Midbrain (tissue), 1 donor: ENCODE measurements at regions not wholly inside any gene's neighbourhood (a gene's known extent, or its start where the extent isn't known, plus 50 kb on each side); places are given as distances from the start of the nearest gene placed in this dataset.
"Not testable (repeated sequence)": the region's sequence is repeated elsewhere in the genome, so short reads cannot be mapped to it uniquely, and the experiment has no call there.

Source experiments
- DNase-seq: peaks from one replicate; lab custom pipeline; 2025; lab: John Stamatoyannopoulos, UW

GRCh38 chr16:60142619-60143347 lies 1408.7 kb upstream of the GOT2 start:
- no peak for DNase-seq

- DNase-seq: no peak
Observed at GRCh38 chr16:60137891-60138290, 1403.8 kb upstream of the GOT2 start.

- no peak for DNase-seq
Observed at GRCh38 chr16:60127196-60127595, 1393.1 kb upstream of the GOT2 start.

- not testable (repeated sequence) for DNase-seq
Observed at GRCh38 chr16:60126115-60126514, 1392.0 kb upstream of the GOT2 start.

- DNase-seq: no peak
Observed at GRCh38 chr16:60123392-60124023, 1389.4 kb upstream of the GOT2 start.

- DNase-seq: no peak
Observed at GRCh38 chr16:60120586-60120985, 1386.5 kb upstream of the GOT2 start.

GRCh38 chr16:60110531-60110930 lies 1376.4 kb upstream of the GOT2 start:
- DNase-seq: no peak

GRCh38 chr16:60107871-60108270 lies 1373.8 kb upstream of the GOT2 start:
- no peak for DNase-seq

GRCh38 chr16:60107437-60107836 lies 1373.3 kb upstream of the GOT2 start:
- no peak for DNase-seq

GRCh38 chr16:60100371-60100770 lies 1366.3 kb upstream of the GOT2 start:
- no peak for DNase-seq

GRCh38 chr16:60091529-60091928 lies 1357.4 kb upstream of the GOT2 start:
- DNase-seq: no peak

- DNase-seq: no peak
Observed at GRCh38 chr16:60091071-60091470, 1357.0 kb upstream of the GOT2 start.

- no peak for DNase-seq
Observed at GRCh38 chr16:60087530-60087929, 1353.4 kb upstream of the GOT2 start.

- not testable (repeated sequence) for DNase-seq
Observed at GRCh38 chr16:60078819-60079218, 1344.7 kb upstream of the GOT2 start.

- no peak for DNase-seq
Observed at GRCh38 chr16:60077861-60078260, 1343.7 kb upstream of the GOT2 start.

GRCh38 chr16:60074378-60074777 lies 1340.3 kb upstream of the GOT2 start:
- no peak for DNase-seq

GRCh38 chr16:60073376-60073775 lies 1339.3 kb upstream of the GOT2 start:
- DNase-seq: no peak

- no peak for DNase-seq
Observed at GRCh38 chr16:60064026-60064425, 1329.9 kb upstream of the GOT2 start.

- DNase-seq: no peak
Observed at GRCh38 chr16:60061396-60061795, 1327.3 kb upstream of the GOT2 start.

- no peak for DNase-seq
Observed at GRCh38 chr16:60060731-60061130, 1326.6 kb upstream of the GOT2 start.

GRCh38 chr16:60059141-60059540 lies 1325.0 kb upstream of the GOT2 start:
- DNase-seq: no peak

GRCh38 chr16:60041671-60042070 lies 1307.6 kb upstream of the GOT2 start:
- no peak for DNase-seq

- DNase-seq: no peak
Observed at GRCh38 chr16:60031740-60032139, 1297.6 kb upstream of the GOT2 start.

GRCh38 chr16:60027351-60027750 lies 1293.2 kb upstream of the GOT2 start:
- DNase-seq: no peak
